COLO668 (cell line): ENCODE measurements at regions not wholly inside any gene's neighbourhood (a gene's known extent, or its start where the extent isn't known, plus 50 kb on each side); places are given as distances from the start of the nearest gene placed in this dataset.

ENCODE experiments used
- DNase-seq: peaks from one replicate; lab custom pipeline; 2025; ENCODE audit not compliant: unreplicated experiment; lab: John Stamatoyannopoulos, UW

DNA sequence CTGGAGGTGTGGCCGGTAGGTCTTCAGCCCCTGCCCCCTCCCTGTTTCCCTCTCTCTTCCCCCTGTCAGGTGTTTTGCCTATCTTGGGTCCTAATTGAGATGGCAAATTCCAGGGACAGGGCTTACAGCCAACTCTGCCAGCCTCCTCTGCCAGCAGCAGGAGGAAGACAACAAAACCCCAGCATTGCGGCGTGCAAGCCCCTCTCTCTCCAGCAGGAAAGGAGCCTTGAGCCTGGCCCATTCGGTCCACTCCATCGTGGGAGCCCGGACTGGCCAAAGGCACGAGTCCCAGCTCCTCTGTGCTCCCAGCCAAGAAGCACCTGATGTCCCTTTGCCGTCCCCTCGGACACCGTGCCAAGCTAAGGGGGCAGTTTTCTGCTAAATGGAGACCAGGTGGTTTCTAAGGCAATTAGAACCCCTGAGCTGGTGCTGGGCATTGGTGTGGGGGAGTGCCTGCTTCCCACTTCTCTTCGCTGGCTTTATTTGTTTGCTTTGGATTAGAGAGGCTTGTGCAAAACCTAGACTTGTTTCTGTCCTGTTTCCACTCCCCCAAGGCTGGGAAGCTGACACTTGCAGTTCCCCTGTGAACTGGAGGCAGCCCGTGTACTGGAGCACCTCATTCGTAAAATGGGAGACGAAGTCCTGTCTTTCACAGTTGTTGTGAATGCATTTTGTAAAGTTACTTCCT, 57.1 kb upstream of the LHX5 start:
- no peak for DNase-seq

DNA sequence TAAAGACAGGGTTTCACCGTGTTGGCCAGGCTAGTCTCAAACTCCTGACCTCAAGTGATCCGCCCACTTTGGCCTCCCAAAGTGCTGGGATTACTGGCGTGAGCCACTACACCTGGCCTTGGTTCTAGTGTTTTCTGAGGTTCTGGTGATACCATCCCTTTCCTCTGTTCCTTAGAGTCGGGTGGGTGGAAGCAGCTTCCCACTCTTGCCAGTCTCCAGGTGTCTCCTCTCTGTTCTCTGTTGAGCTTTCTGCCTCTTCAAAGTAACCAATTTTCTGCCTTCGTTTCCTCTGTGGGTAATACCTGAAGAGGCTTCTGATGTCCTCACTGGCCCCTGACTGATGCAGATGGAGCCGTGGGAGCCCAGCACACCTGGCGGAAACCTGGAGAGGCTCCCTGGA, 53.4 kb upstream of the LHX5 start:
- DNase-seq: no peak

DNA sequence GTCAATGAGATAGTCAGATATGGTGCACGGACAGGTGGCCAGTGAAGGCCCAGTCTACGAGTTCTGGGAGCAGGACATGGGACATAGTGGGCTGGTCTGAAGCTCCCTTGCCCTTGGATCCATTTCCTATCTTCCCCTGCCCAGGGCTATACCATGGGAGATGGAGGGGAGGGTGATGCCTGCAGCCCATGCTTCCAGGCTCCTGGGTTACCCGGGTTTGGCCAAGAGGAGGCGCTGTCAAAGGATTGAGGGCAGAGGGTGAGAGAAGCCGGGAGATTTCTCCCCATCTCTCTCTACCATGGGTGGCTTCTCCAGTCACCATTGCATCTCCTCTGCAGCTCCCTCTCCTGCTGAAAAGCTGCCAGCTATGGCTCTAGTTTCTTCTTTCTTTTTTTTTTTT, 52.8 kb upstream of the LHX5 start:
- no peak for DNase-seq

GRCh38 chr12:113521708-113522107, 50.0 kb upstream of the LHX5 start:
- no peak for DNase-seq
